ENCODE measurements at regions not wholly inside any gene's neighbourhood (a gene's known extent, or its start where the extent isn't known, plus 50 kb on each side); places are given as distances from the start of the nearest gene placed in this dataset.

DNA sequence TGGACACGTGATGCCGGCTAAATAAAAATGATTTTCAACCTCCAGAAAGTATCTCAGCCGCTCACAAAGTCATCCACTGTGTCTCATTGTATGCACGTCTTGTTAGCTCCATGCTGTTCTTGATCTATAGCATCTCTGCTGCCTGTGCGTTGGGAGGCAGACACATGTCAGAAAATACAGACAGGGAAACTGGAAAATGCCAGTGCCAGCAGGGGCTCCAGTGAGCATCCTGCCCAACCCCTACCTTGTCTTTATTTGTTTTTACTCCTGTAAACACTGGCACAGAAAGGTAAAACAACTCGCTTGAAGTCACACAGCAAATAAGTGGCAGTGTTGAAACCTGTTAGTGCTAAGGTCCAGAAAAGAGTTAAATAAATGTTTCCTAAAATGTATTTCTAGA lies 208.1 kb upstream of the ASIC2 start:
- DNase-seq (ENCODE audit: low read depth) = no peak
- TF ChIP-seq, protein P1, sequence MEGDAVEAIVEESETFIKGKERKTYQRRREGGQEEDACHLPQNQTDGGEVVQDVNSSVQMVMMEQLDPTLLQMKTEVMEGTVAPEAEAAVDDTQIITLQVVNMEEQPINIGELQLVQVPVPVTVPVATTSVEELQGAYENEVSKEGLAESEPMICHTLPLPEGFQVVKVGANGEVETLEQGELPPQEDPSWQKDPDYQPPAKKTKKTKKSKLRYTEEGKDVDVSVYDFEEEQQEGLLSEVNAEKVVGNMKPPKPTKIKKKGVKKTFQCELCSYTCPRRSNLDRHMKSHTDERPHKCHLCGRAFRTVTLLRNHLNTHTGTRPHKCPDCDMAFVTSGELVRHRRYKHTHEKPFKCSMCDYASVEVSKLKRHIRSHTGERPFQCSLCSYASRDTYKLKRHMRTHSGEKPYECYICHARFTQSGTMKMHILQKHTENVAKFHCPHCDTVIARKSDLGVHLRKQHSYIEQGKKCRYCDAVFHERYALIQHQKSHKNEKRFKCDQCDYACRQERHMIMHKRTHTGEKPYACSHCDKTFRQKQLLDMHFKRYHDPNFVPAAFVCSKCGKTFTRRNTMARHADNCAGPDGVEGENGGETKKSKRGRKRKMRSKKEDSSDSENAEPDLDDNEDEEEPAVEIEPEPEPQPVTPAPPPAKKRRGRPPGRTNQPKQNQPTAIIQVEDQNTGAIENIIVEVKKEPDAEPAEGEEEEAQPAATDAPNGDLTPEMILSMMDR (IDR thresholded peaks at IDR 0.05; ENCODE audit: low read depth, low read length, missing control alignments) = no peak
- H3K4me3 ChIP-seq (ENCODE audit: low read depth, low read length) = no peak overlapping the region

- TF ChIP-seq, protein P1 (IDR thresholded peaks at IDR 0.05; ENCODE audit: low read depth, low read length, missing control alignments) = no peak
- no peak overlapping the region for H3K4me3 ChIP-seq (ENCODE audit: low read depth, low read length)
- no peak for DNase-seq (ENCODE audit: low read depth)
Measured at GRCh38 chr17:33504571-33504970, 211.5 kb upstream of the ASIC2 start.

GRCh38 chr17:33506889-33507650 lies 214.0 kb upstream of the ASIC2 start:
- no peak overlapping the region for H3K4me3 ChIP-seq (ENCODE audit: low read depth, low read length)
- no peak for DNase-seq (ENCODE audit: low read depth)
- TF ChIP-seq, protein P1 (IDR thresholded peaks at IDR 0.05; ENCODE audit: low read depth, low read length, missing control alignments) = no peak

DNA sequence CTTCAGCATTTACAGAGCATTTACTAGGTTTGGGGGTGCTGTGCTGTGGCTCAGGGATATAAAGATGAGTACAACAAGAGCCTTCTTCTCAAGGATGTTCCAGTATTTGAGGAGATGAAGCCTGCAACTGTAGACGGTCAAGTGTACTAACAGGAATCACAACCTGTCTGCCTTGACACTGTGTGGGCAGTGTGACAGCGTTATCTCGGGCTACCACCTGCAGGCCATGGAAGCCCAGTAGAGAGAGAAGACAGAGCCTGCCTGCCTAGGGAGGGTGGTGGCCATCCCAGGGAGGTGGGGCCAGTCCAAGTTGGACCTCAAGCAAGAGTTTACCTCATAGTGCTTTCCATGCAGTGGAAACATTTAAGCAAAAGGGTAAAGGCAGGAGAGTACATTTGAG lies 215.1 kb upstream of the ASIC2 start:
- TF ChIP-seq, protein P1 (IDR thresholded peaks at IDR 0.05; ENCODE audit: low read depth, low read length, missing control alignments) = no peak
- H3K4me3 ChIP-seq (ENCODE audit: low read depth, low read length) = no peak overlapping the region
- DNase-seq (ENCODE audit: low read depth) = no peak

DNA sequence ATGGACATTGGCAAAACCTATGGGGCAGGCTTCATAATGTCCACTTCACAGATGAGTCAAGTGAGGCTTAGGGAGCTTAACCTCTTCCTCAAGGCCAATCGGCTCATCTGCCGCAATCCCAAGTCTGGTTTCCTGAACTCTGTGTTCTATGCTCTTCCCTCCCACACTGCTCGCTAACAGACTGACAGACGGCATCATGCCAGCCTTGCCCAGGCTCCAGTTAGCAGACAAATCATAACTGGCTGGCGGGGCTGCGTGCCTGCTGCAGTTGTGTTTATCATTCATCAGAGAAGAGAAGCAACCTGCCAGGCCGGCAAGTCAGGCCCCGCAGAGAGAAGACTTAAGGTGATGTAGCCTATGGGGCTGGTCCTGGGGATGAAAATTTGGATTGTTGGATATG lies 216.2 kb upstream of the ASIC2 start:
- TF ChIP-seq, protein P1 (IDR thresholded peaks at IDR 0.05; ENCODE audit: low read depth, low read length, missing control alignments) = no peak
- H3K4me3 ChIP-seq (ENCODE audit: low read depth, low read length) = no peak overlapping the region
- no peak for DNase-seq (ENCODE audit: low read depth)

DNA sequence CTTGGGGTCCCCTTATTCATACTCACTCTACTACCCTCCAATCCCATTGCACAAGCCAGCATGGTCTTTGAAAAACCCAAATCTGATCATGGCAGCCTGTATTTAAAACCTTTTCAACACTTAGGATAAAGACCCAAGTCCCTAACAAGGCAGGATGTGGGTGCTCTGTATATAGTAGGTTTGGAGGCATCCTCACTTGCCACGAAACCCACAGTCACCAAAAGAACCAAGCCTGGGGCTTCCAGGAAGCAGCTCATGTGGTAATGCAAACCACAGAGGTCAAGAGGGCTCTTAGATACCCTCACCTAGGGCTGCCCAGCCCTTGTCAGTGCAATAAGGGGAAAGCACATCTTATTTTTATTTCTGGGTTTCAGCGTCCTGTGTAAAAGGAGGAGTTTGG lies 218.6 kb upstream of the ASIC2 start:
- TF ChIP-seq, protein P1 (IDR thresholded peaks at IDR 0.05; ENCODE audit: low read depth, low read length, missing control alignments) = no peak
- no peak for DNase-seq (ENCODE audit: low read depth)
- H3K4me3 ChIP-seq (ENCODE audit: low read depth, low read length) = no peak overlapping the region

DNA sequence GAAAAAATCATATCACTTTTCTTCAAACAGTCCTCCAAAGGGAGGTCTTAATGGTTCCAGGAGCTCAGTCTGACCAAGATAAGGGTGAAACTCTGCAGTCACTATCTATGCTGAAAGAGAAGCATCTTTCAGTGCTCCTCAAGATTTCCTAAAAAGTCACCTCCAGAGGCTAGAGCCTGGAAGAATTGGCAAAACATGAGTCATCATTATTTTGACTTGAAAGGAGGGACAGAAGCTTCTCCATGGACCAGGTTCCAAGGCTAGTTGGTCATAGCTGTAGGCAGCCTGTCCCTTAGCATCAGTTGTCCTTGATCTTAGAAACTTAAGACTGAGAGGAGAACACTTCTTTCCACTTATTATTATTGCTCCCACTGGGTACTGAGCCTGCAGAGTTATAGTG lies 219.0 kb upstream of the ASIC2 start:
- no peak overlapping the region for H3K4me3 ChIP-seq (ENCODE audit: low read depth, low read length)
- no peak for DNase-seq (ENCODE audit: low read depth)
- TF ChIP-seq, protein P1 (IDR thresholded peaks at IDR 0.05; ENCODE audit: low read depth, low read length, missing control alignments) = no peak

All from GM12864 (cell line).